ENCODE measurements at regions not wholly inside any gene's neighbourhood (a gene's known extent, or its start where the extent isn't known, plus 50 kb on each side); places are given as distances from the start of the nearest gene placed in this dataset.

DNA sequence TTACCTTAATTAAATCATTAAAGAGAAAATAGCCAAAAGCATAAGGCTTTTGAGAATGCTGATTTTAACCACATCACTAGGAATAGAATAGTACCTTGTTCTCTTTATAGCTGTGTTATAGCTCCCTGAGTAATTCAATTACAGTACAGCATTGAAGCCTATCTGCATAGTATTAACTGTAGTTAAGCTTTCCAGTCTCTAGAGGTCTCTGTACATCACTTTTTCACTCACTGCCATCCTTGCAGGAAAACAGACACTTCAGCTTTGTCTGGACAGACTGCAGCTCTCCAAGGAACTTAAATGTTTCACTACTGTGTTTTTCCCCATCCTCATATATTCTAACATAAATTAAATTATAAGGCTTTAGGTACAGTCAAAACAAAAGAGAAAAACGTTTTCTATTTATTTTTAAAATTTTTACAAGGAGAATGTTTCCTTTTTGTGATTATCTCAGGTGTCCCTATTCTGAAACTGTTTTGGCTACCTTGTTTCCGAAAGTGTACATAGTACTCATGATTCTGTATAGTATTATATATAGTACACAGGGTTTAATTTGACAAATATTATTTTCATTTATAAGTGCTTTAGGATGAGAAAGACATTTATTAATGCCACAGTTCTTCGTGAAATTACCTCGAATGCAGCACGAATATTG is 407.9 kb downstream of the PCDH18 start:
- DNase-seq: no peak
- intact Hi-C loops (cut with DNase I): loop anchor here (5.0 to 10.0 kb wide), 3 partner anchors 738 to 1750 kb away; no protein-coding TSS in a partner anchor
- peak; percentile 95 for ATAC-seq

DNA sequence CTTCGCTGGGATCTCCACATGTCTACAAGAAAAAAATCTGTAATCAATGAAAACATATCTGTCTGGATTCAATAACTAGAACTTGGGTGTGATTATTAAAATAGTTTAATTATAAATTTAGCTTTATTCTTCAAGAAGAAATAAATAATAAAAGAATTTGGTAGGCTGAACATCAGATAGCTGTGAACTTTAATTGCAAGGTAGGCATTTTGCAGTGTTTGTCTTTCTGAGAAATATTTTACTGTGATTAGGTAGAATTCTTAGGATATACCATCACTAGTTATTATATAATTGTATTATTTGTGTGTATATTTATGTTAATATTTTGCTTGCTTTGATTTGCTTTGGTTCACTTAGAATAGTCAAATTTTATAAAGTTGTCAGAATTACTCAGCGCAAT is 409.4 kb downstream of the PCDH18 start:
- intact Hi-C loops (cut with DNase I): loop anchor here (5.0 to 10.0 kb wide), 3 partner anchors 739 to 1752 kb away; no protein-coding TSS in a partner anchor
- ATAC-seq: no peak

DNA sequence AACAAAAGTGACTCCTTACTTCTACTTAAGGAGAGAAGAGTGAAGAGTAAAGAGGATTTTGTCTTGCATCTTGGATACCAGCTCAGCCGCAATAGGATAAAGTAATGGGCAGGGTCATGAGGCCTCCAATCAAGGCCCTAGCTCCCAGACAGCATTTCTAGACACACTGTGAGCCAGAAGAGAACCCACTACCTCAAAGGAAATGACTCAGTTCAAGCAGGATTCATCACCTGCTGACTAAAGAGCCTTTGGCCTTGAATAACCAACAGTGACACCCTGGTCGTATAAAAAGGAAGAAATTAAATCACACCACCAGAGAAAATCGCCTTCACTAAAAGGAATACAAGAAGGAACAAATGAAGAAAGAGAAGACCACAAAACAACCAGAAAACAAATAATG is 416.1 kb downstream of the PCDH18 start:
- intact Hi-C loops (cut with DNase I): no loop called here
- DNase-seq (no peak), ATAC-seq (no peak)

More for the DNA sequence above, 409.4 kb downstream of the PCDH18 start:
- no peak for DNase-seq

DNA sequence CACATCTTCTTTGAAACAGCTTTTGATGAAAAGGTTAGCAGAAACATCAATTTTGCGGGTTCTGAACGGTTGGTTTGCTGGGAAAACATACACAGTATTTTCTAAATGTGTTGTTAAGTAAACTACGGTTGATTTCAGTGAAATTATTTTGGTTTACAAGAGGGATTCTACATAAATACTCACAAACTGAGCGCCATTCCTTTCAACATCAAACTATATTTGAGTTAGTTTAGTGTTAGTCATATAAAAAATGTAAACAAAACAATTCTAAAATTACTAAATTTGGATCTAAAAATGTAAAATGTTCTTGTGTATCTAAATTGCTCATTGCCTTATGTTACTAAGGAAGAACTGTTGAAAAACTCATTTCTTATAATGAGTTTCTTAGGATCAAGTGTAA is 425.6 kb downstream of the PCDH18 start:
- ATAC-seq (no peak), DNase-seq (no peak)
- intact Hi-C loops (cut with DNase I): no loop called here

DNA sequence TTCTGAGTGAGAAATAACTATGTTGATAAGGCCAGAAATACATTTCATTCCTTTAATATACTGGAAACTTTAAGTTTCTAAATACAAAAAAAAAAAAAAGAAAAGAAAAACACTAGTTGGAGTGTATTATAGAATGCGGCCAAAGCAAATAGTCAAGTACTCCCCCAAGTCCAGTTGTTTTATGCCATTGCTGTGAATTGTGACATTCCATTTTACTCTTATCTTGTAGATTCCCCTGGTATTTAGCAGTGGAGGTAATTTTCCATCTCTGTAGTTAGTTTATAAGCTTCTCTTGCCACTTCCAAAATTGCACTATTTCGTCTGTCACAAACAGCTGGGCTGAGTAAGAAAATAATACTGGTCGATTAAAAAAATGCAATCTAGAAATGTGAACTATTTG is 426.0 kb downstream of the PCDH18 start:
- ATAC-seq (no peak), DNase-seq (no peak)
- intact Hi-C loops (cut with DNase I): no loop called here

DNA sequence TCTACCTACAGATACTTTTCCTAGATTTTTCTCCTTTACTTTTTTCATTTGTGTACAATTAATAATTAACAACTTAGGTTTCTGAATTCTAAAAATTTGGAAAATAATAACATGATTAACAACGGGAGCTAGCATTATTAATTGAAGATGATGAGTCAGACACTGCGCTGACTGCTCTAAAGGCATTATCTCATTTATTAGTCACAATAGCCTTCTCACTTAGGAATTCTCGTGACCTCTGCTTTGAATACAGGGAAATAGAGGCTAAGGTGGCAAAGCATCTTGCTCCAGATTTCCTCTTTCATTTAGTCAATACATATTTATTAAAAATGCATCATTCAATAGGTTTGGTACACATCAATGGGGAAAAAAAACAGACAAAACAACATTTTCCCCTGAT is 441.3 kb downstream of the PCDH18 start:
- DNase-seq: no peak
- intact Hi-C loops (cut with DNase I): no loop called here
- ATAC-seq: no peak

DNA sequence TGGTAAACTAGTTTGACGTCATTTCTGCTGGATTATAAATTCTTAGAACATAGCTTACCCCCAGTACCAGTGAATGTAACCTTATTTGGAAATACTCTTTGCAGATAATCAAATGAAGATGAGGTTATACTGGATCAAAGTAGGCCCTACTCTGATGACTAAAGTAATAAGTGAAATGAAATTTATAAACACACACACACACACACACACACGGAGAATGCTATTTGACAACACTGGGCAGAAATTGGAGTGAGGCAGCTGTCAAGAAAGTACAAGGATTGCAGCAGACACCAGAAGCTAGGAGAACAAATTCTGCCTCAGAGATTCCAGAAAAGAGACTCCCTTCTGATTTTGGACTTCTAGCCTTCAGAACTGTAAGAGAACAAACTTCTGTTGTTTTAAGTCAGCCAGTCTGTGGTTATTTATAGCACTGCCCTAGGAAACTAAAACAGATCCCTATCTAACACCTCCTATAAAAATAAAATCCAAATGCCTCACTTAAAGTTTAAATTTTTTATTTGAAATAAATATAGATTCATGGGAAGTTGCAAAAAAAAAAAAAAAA is 448.6 kb downstream of the PCDH18 start:
- intact Hi-C loops (cut with DNase I): no loop called here
- DNase-seq (no peak), ATAC-seq (no peak)

DNA sequence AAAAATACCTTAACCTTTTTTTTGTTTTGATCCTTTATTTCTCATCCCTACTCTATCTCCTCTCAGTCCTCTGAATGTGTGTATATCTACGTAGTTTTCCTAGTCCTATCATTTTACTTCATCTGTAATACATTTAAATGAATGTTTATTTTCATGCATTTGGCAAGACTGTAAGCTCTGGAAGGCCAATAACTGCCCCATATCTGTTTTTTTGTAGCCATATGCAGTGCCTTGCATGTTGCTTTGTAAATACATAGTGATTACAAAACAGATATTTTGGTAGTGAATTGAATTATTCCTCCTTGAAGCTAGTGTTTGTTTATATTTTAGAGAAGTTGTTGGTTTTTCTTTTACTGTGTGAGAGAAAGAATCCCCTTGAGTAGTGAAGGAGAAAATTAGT is 450.2 kb downstream of the PCDH18 start:
- no peak for ATAC-seq
- intact Hi-C loops (cut with DNase I): no loop called here
- no peak for DNase-seq

DNA sequence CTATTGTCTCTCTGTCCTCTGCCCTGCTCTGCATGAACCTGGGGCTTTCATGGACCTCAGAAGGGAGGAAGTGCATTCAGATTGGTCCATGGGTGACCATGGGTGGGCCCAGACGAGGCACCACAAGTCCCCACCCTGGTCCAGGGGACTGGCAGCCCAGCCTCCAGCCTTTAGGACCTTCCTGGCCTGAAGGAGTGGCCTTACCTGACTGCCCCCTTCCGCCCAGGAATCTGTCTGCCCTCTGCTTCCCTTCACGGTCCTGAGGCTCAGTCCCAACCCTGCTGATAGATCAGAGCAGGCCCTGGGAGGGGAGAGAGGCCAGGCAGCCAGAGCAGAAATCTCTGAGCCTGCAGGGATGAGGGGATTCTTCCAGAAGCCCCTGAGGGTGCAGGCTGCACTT is 455.4 kb downstream of the PCDH18 start:
- DNase-seq (no peak), ATAC-seq (no peak)
- intact Hi-C loops (cut with DNase I): no loop called here

DNA sequence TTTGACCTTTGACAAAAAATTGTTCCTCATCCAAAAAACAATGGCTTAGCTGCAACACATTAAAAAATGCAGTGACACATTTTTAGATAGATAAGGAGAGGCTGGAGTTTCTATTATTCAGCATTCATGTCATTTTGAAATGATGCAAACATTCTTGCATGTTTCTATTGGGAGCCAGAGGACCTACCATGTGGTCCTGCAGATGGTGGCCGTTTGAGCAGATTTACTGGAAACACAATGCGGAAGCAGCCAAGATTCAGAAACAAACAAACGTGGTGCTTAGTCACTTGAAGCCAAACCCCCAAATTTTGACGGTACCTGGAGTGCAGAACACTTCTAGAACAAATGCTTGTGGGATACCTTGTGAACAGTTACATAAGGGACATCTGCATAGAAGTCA is 456.7 kb downstream of the PCDH18 start:
- ATAC-seq (no peak), DNase-seq (no peak)
- intact Hi-C loops (cut with DNase I): no loop called here

DNA sequence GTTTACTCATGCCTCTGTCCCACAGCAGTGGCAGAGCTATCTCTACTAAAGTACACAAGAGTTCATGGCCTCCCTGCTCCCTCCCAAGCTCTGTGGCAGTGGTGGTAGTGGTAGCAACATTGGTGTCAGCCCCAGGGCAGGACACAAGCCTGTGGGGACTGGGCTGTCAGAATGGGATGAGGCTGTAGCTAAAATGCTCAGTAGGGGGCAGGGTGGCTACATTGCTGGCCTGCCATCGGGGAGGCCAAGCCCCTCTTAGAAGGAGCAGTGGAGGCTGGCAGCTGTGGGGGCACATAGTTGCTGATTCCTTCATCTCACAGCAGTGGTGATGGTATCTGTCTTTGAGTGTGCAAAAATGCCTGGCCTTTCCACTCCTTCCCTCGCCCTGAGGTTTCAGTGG is 461.7 kb downstream of the PCDH18 start:
- no peak for ATAC-seq
- DNase-seq: no peak
- intact Hi-C loops (cut with DNase I): no loop called here

DNA sequence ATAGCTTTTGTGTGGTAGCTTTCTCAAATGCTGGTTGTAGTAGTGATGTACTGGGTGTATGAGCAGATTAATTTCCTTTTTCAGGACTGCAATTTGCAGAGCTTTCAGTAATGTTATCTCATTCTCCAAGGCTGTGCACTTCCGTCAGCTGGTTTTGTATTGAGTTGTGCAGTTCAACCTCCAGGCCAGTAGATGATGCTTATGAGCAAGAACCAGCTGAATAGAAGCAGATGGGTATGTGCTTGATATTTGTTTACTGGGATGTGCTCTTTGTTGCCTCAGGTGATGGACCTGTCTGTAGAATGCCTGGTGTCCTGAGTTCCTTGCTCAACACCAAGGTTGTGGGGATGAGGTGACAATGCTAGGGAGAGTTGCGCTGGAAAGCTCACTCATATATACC is 462.8 kb downstream of the PCDH18 start:
- intact Hi-C loops (cut with DNase I): no loop called here
- DNase-seq (no peak), ATAC-seq (no peak)

DNA sequence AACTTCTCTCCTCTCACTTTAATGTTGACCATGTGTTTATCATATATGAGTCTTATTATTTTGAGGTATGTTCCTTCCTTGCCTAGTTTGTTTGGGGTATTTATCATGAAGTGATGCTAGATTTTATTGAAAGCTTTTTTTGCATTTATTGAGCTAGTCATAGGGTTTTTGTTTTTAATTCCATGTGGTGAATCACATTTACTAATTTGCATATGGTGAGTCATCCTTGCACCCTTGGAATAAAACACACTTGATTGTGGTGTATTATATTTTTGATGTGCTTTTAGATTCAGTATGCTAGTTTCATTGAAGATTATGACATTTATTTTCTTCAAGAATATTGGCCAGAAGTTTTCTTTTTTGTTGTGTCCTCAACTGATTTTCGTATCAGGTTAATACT is 464.6 kb downstream of the PCDH18 start:
- intact Hi-C loops (cut with DNase I): no loop called here
- ATAC-seq: no peak

DNA sequence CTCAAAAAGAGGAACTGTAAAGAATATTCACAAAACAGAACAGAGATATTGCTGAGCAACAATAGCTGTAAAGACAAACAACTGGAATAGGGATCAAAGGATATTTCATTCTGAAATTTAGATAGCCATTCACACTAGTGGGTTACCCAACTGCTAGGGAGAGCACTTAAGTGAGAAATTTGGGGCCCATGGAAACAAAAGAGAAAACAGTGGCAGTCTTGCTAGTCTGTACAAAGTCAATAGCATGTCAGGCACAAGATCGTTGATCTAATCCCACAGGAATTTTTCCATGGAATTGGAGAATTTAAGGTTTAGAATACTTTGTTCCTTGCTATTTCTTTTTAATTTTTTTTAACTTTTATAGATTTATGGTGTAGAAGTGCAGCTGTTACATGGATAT is 467.0 kb downstream of the PCDH18 start:
- intact Hi-C loops (cut with DNase I): no loop called here
- ATAC-seq (no peak), DNase-seq (no peak)

More for the DNA sequence above, 464.6 kb downstream of the PCDH18 start:
- DNase-seq: no peak

DNA sequence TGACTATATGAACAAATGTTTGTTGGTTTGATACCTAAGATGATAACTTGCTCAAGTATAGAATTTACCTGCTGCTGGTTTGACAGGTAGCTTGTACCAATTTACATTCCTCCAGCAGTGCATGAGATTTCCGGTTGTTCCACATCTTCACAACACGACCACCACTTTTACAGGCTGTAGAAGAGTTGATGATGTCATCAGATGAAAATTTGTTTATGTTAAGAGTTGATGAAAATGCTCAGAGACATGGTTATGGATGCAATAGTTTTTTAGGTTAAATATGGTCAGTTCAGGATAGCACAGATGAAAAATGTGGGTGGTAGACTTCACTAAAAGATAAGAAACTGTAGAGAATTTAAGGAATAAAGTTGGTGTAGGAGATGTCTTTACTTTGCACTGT is 468.3 kb downstream of the PCDH18 start:
- no peak for ATAC-seq
- intact Hi-C loops (cut with DNase I): no loop called here
- no peak for DNase-seq

DNA sequence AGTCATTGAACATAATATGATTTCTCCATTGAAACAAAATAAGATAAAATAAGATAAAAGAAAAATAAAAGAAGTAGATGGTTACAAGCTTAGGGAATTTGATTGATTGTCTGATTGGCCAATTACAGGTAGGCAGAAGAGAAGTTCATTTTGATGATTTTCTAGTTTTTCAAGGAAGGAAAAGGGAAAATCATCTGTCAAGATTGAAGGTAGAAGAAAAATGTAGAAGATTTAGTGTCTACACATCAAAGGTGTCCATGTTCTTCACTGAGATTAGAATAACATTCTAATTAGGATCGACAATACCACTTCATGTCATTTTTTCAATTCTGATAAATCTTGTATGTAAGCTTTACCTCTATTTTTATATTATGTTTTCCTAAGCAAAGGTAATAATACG is 489.1 kb downstream of the PCDH18 start:
- no peak for DNase-seq
- intact Hi-C loops (cut with DNase I): no loop called here
- ATAC-seq: no peak

DNA sequence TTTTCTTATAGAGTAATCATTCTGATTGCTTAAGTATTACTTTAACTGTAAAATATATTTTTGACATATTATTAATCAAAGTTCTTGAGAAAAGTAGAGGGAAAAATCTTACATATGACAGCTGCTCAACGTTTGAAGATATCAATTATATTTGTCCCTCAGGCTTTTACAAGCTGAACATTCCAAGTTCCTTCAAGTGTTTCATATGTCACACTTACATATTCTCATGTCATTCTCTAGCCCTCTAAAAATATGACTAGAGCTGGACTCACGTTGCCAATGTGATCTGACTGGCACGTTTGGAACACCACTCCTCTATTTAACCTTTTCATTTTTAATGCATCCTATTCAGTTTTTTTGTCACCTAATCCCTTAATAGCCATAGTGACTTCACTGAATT is 492.9 kb downstream of the PCDH18 start:
- ATAC-seq (no peak), DNase-seq (no peak)
- intact Hi-C loops (cut with DNase I): no loop called here

DNA sequence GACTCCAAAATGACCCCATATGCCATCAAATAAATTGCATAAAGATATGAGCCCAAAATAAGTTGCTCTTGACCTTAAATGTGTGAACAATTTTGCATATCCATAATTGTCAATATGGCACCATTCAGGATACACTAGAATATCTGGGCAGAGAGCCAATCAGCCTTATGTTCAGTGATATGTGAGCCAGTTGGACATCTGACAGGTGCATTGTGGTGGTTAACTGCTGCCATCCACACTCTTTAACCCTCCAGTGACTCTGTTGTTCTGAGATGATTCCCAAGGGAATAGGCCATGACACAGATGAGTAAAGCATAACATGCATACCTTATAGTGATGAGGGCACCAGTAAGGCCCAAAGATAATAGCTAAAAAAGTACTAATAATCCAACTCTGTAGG is 500.1 kb downstream of the PCDH18 start:
- ATAC-seq: no peak
- no peak for DNase-seq
- intact Hi-C loops (cut with DNase I): no loop called here

DNA sequence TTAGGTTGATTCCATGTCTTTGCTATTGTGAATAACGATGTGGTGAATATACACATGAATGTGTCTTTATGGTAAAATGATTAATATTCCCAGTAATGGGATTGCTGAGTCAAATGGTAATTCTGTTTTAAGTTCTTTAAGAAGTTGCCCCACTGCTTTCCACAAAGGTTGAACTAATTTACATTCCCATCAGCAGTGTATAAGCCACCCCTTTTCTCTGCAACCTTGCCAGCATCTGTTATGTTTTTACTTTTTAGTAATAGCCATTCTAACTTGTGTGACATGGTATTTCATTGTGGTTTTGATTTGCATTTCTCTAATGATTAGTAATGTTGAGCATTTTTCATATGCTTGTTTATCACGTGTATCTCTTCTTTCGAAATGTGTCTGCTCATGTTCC is 503.3 kb downstream of the PCDH18 start:
- DNase-seq (no peak), ATAC-seq (no peak)
- intact Hi-C loops (cut with DNase I): no loop called here

DNA sequence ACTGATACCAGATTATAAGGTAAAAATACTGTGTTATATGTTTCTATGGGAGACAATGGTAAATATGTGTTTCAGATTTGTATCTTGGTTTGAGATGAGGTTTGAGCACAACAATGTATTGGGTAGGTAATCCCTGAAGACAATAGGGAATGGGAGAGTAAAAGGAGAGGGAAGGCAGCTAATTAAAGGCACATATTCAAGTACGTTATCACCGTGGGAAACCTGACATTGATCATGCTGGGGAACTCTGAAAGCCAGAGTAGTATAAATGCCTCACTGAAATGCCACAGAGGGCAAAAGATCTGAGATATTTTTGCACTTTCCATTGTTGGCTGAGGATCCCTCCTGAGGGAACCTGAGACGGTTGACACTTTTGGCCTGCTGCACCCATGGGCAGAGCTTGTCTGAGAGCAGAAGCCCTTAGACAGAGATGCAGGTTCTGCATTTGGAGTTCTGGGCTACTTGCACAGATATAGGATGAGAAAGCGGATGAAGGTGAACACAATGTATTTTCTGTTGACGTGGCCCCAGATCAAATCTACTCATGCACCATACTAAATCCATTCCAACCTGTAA is 506.7 kb downstream of the PCDH18 start:
- intact Hi-C loops (cut with DNase I): no loop called here
- DNase-seq: no peak
- no peak for ATAC-seq
